BJ (cell line): ENCODE measurements at regions not wholly inside any gene's neighbourhood (a gene's known extent, or its start where the extent isn't known, plus 50 kb on each side); places are given as distances from the start of the nearest gene placed in this dataset.

Experiments
- CTCF ChIA-PET: fragments of 350-600 bp; formaldehyde crosslinking; extraction: SDS; loops from one replicate; lab custom pipeline; 2021; ENCODE audit warnings: antibody characterized with exemption, inconsistent platforms; lab: Yijun Ruan, JAX
- POLR2A ChIA-PET: fragments of 300-600 bp; sonication (Branson Sonifier 250); formaldehyde crosslinking; extraction: SDS; loops from one replicate; lab custom pipeline; 2021; ENCODE audit warnings: antibody characterized with exemption; lab: Charles Lee
- DNase-seq: peaks from one replicate; pipeline ENCODE4 v3.0.0-alpha.2; 2011; ENCODE audit warnings: low read depth
- H3K27me3 ChIP-seq: 2 replicates; pipeline ENCODE4 v1.6.0; 2011; ENCODE audit warnings: low read length; ENCODE audit not compliant: control insufficient read depth, insufficient read depth
- H3K36me3 ChIP-seq: 2 replicates; pipeline ENCODE4 v1.5.1; 2011; ENCODE audit warnings: low read length; ENCODE audit not compliant: control insufficient read depth, insufficient read depth
- H3K4me3 ChIP-seq: 2 replicates; pipeline ENCODE4 v1.5.1; 2011; ENCODE audit warnings: low read depth, mild to moderate bottlenecking, control low read depth, low read length
- CTCF ChIP-seq: IDR thresholded peaks from 2 replicates; pipeline ENCODE4 v1.5.1; 2011; ENCODE audit warnings: low read depth, mild to moderate bottlenecking, control low read depth, inconsistent platforms, low read length, moderate library complexity; ENCODE audit not compliant: insufficient read depth

GRCh38 chr4:38568768-38569167 lies 95.2 kb upstream of the KLF3 start:
- POLR2A ChIA-PET = no interaction called here
- CTCF ChIA-PET = no interaction called here

GRCh38 chr4:38570647-38571276 lies 93.2 kb upstream of the KLF3 start:
- no peak for TF ChIP-seq CTCF
- H3K4me3 ChIP-seq = no peak overlapping the region
- no peaks in the 10 kb centered on the region for H3K36me3 ChIP-seq
- POLR2A ChIA-PET = no interaction called here
- no peak for DNase-seq
- CTCF ChIA-PET = no interaction called here
- H3K27me3 ChIP-seq = no peaks in the 10 kb centered on the region; the same call in 1 of the 2 replicates

More at GRCh38 chr4:38568768-38569167, 95.2 kb upstream of the KLF3 start:
- no peak for TF ChIP-seq CTCF
- DNase-seq = no peak
- Histone ChIP-seq H3K36me3 (no peaks in the 10 kb centered on the region), H3K27me3 (no peaks in the 10 kb centered on the region; the same call in 1 of the 2 replicates), H3K4me3 (no peak overlapping the region)

- Histone ChIP-seq H3K36me3 (no peaks in the 10 kb centered on the region), H3K4me3 (no peak overlapping the region), H3K27me3 (no peaks in the 10 kb centered on the region; the same call in 1 of the 2 replicates)
- TF ChIP-seq CTCF = no peak
- DNase-seq = no peak
- ChIA-PET POLR2A (no interaction called here), CTCF (interaction anchor here (1.1 kb wide), 1 partner anchor 16 kb away, joined by 4 read pairs; no protein-coding TSS in a partner anchor)
These were observed 91.2 kb upstream of the KLF3 start for GRCh38 chr4:38572793-38573192.

GRCh38 chr4:38574559-38575333 lies 89.3 kb upstream of the KLF3 start:
- DNase-seq = no peak
- POLR2A ChIA-PET = no interaction called here
- TF ChIP-seq CTCF = no peak
- CTCF ChIA-PET = interaction anchor here (0.8 kb wide), 1 partner anchor 10 kb away, joined by 3 read pairs; no protein-coding TSS in a partner anchor
- no peaks in the 10 kb centered on the region for H3K27me3 ChIP-seq
- no peak overlapping the region for H3K4me3 ChIP-seq
- no peaks in the 10 kb centered on the region for H3K36me3 ChIP-seq

GRCh38 chr4:38576767-38577166 lies 87.2 kb upstream of the KLF3 start:
- H3K27me3 ChIP-seq = peaks cover 2% of the 10 kb centered on the region
- DNase-seq = no peak
- no peak for TF ChIP-seq CTCF
- no peaks in the 10 kb centered on the region for H3K36me3 ChIP-seq
- CTCF ChIA-PET = interaction anchor here (0.7 kb wide), 1 partner anchor 25 kb away, joined by 3 read pairs; no protein-coding TSS in a partner anchor
- POLR2A ChIA-PET = no interaction called here
- H3K4me3 ChIP-seq = no peak overlapping the region
